Suprapubic skin (tissue), 4 donors: ENCODE measurements at regions not wholly inside any gene's neighbourhood (a gene's known extent, or its start where the extent isn't known, plus 50 kb on each side); places are given as distances from the start of the nearest gene placed in this dataset.

Source experiments
- EP300 ChIP-seq: sonication (generic); formaldehyde crosslinking; IDR thresholded peaks from one replicate; pipeline ENCODE4 v1.6.1; 2017; ENCODE audit warnings: antibody characterized with exemption
- POLR2A ChIP-seq, 2 donors: fragments of 450-650 bp; IDR thresholded peaks; one replicate each; pipeline ENCODE4 v1.6.1; 2017; ENCODE audit warnings: antibody characterized with exemption in 2 of 2, mild to moderate bottlenecking in 2 of 2, moderate library complexity in 2 of 2
- POLR2AphosphoS5 ChIP-seq, 3 donors: sonication (generic); formaldehyde crosslinking; IDR thresholded peaks; one replicate each; pipeline ENCODE4 v1.6.1; 2017; ENCODE audit warnings: antibody characterized with exemption in 3 of 3
- TF ChIP-seq, protein P1 (sequence below), 2 donors: fragments of 200-600 bp in 1 of 2; fragments of 450-650 bp in 1 of 2; sonication (generic) in 1 of 2; IDR thresholded peaks; one replicate each; pipeline ENCODE4 v1.5.1; 2016 to 2019; ENCODE audit warnings: antibody characterized with exemption in 2 of 2, mild to moderate bottlenecking in 1 of 2, moderate library complexity in 1 of 2

DNA sequence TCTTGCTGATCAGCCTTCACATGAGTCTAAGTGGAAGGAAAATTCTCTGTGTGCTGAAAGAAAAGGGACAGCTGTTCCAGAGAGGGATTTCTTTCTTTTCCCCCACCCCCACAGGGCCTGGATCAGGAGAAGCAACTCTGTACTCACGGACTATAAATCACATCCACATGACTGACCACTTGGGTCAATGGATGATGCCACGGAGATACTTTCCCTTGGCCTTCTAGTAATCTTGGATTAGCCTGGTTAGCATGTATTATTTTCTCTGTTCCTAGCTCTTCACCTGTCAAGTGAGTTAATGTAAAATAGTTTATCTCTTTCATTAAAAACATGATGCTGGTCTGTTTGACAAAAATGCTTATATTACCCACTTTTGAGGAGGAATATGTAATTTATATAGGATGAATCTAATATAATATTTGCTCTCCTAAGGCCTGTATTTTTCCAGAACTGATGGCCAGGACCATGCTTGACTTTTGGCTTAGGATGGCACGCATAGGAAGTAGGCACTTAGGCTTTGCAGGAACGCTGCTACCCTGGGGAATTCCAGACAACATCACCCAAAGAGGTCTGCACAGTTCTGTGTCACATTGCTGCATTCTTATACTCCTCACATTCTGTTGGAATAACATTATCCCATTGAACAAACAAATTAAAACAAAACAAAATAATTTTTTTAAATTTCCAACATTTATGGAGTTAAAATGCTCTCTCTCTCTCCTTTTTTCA lies 892.1 kb downstream of the TLE1 start:
- TF ChIP-seq, protein P1, sequence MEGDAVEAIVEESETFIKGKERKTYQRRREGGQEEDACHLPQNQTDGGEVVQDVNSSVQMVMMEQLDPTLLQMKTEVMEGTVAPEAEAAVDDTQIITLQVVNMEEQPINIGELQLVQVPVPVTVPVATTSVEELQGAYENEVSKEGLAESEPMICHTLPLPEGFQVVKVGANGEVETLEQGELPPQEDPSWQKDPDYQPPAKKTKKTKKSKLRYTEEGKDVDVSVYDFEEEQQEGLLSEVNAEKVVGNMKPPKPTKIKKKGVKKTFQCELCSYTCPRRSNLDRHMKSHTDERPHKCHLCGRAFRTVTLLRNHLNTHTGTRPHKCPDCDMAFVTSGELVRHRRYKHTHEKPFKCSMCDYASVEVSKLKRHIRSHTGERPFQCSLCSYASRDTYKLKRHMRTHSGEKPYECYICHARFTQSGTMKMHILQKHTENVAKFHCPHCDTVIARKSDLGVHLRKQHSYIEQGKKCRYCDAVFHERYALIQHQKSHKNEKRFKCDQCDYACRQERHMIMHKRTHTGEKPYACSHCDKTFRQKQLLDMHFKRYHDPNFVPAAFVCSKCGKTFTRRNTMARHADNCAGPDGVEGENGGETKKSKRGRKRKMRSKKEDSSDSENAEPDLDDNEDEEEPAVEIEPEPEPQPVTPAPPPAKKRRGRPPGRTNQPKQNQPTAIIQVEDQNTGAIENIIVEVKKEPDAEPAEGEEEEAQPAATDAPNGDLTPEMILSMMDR (IDR thresholded peaks at IDR 0.05), result no peak
- TF ChIP-seq EP300 (no peak), POLR2A (IDR thresholded peaks at IDR 0.05) (no peak), POLR2AphosphoS5 (IDR thresholded peaks at IDR 0.05) (no peak)
